LNCaP clone FGC (cell line): ENCODE measurements at regions not wholly inside any gene's neighbourhood (a gene's known extent, or its start where the extent isn't known, plus 50 kb on each side); places are given as distances from the start of the nearest gene placed in this dataset.

ENCODE experiments used
- DNase-seq: peaks from one replicate; pipeline ENCODE4 v3.0.0-alpha.2; 2011; ENCODE audit warnings: low read depth
- H3K4me3 ChIP-seq: 2 replicates; pipeline ENCODE4 v1.5.1; 2011; ENCODE audit warnings: mild to moderate bottlenecking, low read depth, low read length, control low read depth
- CTCF ChIP-seq: IDR thresholded peaks from 2 replicates; pipeline ENCODE4 v1.5.1; 2012; ENCODE audit warnings: mild to moderate bottlenecking; ENCODE audit not compliant: control insufficient read depth, insufficient read depth; ENCODE audit errors: extremely low read depth

GRCh38 chr10:33947544-33947943 lies 613.1 kb upstream of the NRP1 start:
- no peak overlapping the region for H3K4me3 ChIP-seq
- DNase-seq, result no peak
- no peak for TF ChIP-seq CTCF

GRCh38 chr10:33945051-33945450 lies 610.6 kb upstream of the NRP1 start:
- no peak overlapping the region for H3K4me3 ChIP-seq
- TF ChIP-seq CTCF, result no peak
- no peak for DNase-seq

GRCh38 chr10:33942508-33942907 lies 608.0 kb upstream of the NRP1 start:
- DNase-seq, result no peak
- TF ChIP-seq CTCF, result no peak
- no peak overlapping the region for H3K4me3 ChIP-seq

GRCh38 chr10:33939892-33940291 lies 605.4 kb upstream of the NRP1 start:
- DNase-seq, result no peak

DNA sequence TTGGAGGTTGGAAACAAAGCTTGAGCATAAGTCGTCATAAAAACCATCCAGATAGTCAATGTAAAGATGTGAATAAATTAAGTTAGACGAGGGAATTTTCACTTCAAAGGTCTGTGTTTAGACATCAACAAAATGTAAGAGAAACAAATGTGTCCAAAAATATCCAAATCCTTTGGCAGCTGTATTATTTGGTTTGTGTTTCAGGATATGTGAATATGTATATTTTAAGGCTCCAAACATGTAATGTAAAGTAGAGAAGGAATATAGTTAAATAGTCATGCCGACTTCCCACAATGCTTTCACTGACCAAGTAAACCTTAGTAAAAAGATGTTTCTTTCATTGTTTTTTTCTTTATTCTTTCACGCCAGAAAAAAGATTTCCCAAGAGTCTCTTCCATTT lies 604.9 kb upstream of the NRP1 start:
- no peak for DNase-seq
- no peak for TF ChIP-seq CTCF
- H3K4me3 ChIP-seq, result no peak overlapping the region

More at GRCh38 chr10:33939892-33940291, 605.4 kb upstream of the NRP1 start:
- H3K4me3 ChIP-seq, result no peak overlapping the region
- no peak for TF ChIP-seq CTCF

DNA sequence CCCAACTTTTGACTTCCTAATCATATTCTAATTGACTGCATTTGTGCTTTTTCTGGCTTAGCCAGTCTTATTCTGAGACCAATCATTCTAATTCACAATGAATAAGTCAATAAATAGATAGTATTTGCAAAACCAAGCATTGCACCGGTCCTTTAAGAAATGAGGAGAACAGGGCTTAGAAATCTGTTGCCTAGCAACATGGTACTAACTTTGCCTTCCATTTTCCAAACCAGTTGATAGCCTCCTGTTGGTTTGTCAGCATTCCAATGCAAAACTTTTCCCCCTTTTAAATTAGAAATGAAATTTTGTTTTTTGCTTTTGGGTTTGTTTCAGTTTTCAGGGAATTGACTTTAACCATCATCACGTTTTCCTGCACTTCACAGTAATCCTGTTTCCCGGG lies 603.5 kb upstream of the NRP1 start:
- H3K4me3 ChIP-seq, result no peak overlapping the region
- no peak for TF ChIP-seq CTCF
- DNase-seq, result no peak

- no peak for TF ChIP-seq CTCF
- DNase-seq, result no peak
- H3K4me3 ChIP-seq, result no peak overlapping the region
Observed at GRCh38 chr10:33937036-33937730, 602.7 kb upstream of the NRP1 start.
